IMR-90 (cell line): ENCODE measurements at regions not wholly inside any gene's neighbourhood (a gene's known extent, or its start where the extent isn't known, plus 50 kb on each side); places are given as distances from the start of the nearest gene placed in this dataset.
"Not testable (repeated sequence)": the region's sequence is repeated elsewhere in the genome, so short reads cannot be mapped to it uniquely, and the experiment has no call there.

Experiments
- ATAC-seq: fragments of 200-7000 bp; cut with Tn5 transposase; 2 replicates; pipeline ENCODE4 v1.9.1; 2020; ENCODE audit warnings: low read depth, mild to moderate bottlenecking, moderate library complexity
- BruUV-seq: library from RNA; stranded (reverse); fragments of 400-500 nt; replicated peaks from 2 replicates; lab custom pipeline; 2021; lab: Mats Ljungman, UMichigan
- CTCF ChIA-PET: fragments of 300-600 bp; formaldehyde crosslinking; extraction: SDS; loops from one replicate; lab custom pipeline; 2021; ENCODE audit warnings: antibody characterized with exemption; lab: Yijun Ruan, JAX
- POLR2A ChIA-PET: fragments of 300-600 bp; sonication (Branson Sonifier 250); formaldehyde crosslinking; loops from one replicate; lab custom pipeline; 2022; ENCODE audit warnings: antibody characterized with exemption; ENCODE audit not compliant: unreplicated experiment; lab: Charles Lee
- DNase-seq: peaks from one replicate; pipeline ENCODE4 v3.0.0; 2013
- H2AFZ ChIP-seq: replicated peaks from 2 replicates; pipeline ENCODE3; 2013; ENCODE audit warnings: low read length, mild to moderate bottlenecking; ENCODE audit not compliant: poor library complexity
- H2AK5ac ChIP-seq: 2 replicates; pipeline ENCODE4 v1.6.1; 2013; ENCODE audit warnings: low read depth, low read length, inconsistent platforms
- H2AK9ac ChIP-seq: replicated peaks from 2 replicates; pipeline ENCODE3; 2013; ENCODE audit warnings: mild to moderate bottlenecking, low read depth, low read length, moderate library complexity; ENCODE audit not compliant: poor library complexity
- H2BK120ac ChIP-seq: 2 replicates; pipeline ENCODE4 v1.6.1; 2013; ENCODE audit warnings: low read depth, low read length, inconsistent platforms
- H2BK15ac ChIP-seq: 3 replicates; pipeline ENCODE4 v1.6.1; 2013; ENCODE audit warnings: low read depth, low read length, inconsistent platforms
- H2BK20ac ChIP-seq: 2 replicates; pipeline ENCODE4 v1.6.1; 2013; ENCODE audit warnings: low read depth, mild to moderate bottlenecking, inconsistent platforms, low read length, moderate library complexity
- H2BK5ac ChIP-seq: 2 replicates; pipeline ENCODE4 v1.6.1; 2013; ENCODE audit warnings: mild to moderate bottlenecking, low read depth, low read length, inconsistent platforms; ENCODE audit not compliant: poor library complexity, severe bottlenecking
- H3K14ac ChIP-seq: replicated peaks from 2 replicates; pipeline ENCODE4 v1.6.1; 2013; ENCODE audit warnings: low read depth, low read length, inconsistent platforms
- H3K18ac ChIP-seq: 2 replicates; pipeline ENCODE4 v1.6.1; 2013; ENCODE audit warnings: low read depth, low read length, control low read depth
- H3K23ac ChIP-seq: 2 replicates; pipeline ENCODE4 v1.6.1; 2013; ENCODE audit warnings: low read depth, low read length, inconsistent platforms
- H3K27ac ChIP-seq: 2 replicates; pipeline ENCODE4 v1.5.1; 2013; ENCODE audit warnings: mild to moderate bottlenecking, control low read depth, low read length; ENCODE audit not compliant: insufficient read depth
- H3K27me3 ChIP-seq: 2 replicates; pipeline ENCODE4 v1.6.1; 2013; ENCODE audit warnings: low read length; ENCODE audit not compliant: control insufficient read depth, insufficient read depth
- H3K36me3 ChIP-seq: 2 replicates; pipeline ENCODE4 v1.6.1; 2013; ENCODE audit warnings: low read length, mixed read lengths; ENCODE audit not compliant: control insufficient read depth, insufficient read depth
- H3K4ac ChIP-seq: 2 replicates; pipeline ENCODE4 v1.6.1; 2013; ENCODE audit warnings: low read depth, low read length, inconsistent platforms
- H3K4me1 ChIP-seq: 2 replicates; pipeline ENCODE4 v1.6.1; 2013; ENCODE audit warnings: low read length, mixed read lengths; ENCODE audit not compliant: control insufficient read depth, insufficient read depth
- H3K4me2 ChIP-seq: 2 replicates; pipeline ENCODE4 v1.6.1; 2013; ENCODE audit warnings: low read depth, mild to moderate bottlenecking, control low read depth, low read length, moderate library complexity
- H3K4me3 ChIP-seq: 2 replicates; pipeline ENCODE4 v1.5.1; 2013; ENCODE audit warnings: low read depth, mild to moderate bottlenecking, control low read depth, low read length, moderate library complexity; ENCODE audit not compliant: insufficient read depth
- H3K56ac ChIP-seq: 2 replicates; pipeline ENCODE4 v1.6.1; 2013; ENCODE audit warnings: low read length, inconsistent platforms; ENCODE audit not compliant: insufficient read depth; ENCODE audit errors: extremely low read depth
- H3K79me1 ChIP-seq, 2 experiments: 2 replicates each; pipeline ENCODE4 v1.6.1; 2013; ENCODE audit warnings: low read length in 2 of 2, inconsistent platforms in 1 of 2, low read depth in 1 of 2
- H3K9ac ChIP-seq: 2 replicates; pipeline ENCODE4 v1.6.1; 2013; ENCODE audit warnings: low read depth, low read length, control low read depth
- H3K9me1 ChIP-seq: 2 replicates; pipeline ENCODE4 v1.6.1; 2013; ENCODE audit warnings: low read length, inconsistent platforms; ENCODE audit not compliant: insufficient read depth
- H3K9me3 ChIP-seq: 2 replicates; pipeline ENCODE4 v1.6.1; 2013; ENCODE audit warnings: low read length; ENCODE audit not compliant: control insufficient read depth, insufficient read depth
- H4K20me1 ChIP-seq: 2 replicates; pipeline ENCODE4 v1.6.1; 2013; ENCODE audit warnings: low read length, inconsistent platforms; ENCODE audit not compliant: insufficient read depth
- H4K5ac ChIP-seq: 2 replicates; pipeline ENCODE4 v1.6.1; 2013; ENCODE audit warnings: mild to moderate bottlenecking, low read depth, low read length, control low read depth
- H4K8ac ChIP-seq, 2 experiments: 2 replicates each; pipeline ENCODE4 v1.6.1; 2013; ENCODE audit warnings: low read depth in 2 of 2, low read length in 2 of 2, control low read depth in 1 of 2, inconsistent platforms in 1 of 2
- H4K91ac ChIP-seq: 2 replicates; pipeline ENCODE4 v1.6.1; 2013; ENCODE audit warnings: low read depth, low read length, inconsistent platforms; ENCODE audit not compliant: insufficient read depth
- WGBS, 2 experiments: methylation state at CpG; one replicate each; pipeline versions ENCODE4 v1.1.5 to v1.1.7; 2013; ENCODE audit warnings: missing lambda C conversion rate in 2 of 2; ENCODE audit not compliant: insufficient read length in 1 of 2; ENCODE audit errors: extremely low coverage in 2 of 2; 5-methylcytosine and 5-hydroxymethylcytosine counted together
- dilution Hi-C: fragments of 300-500 bp; cut with HindIII; formaldehyde crosslinking; loops from one replicate; pipeline ENCODE4 v1.14.3; 2018; ENCODE audit warnings: low sequenced_read_pairs; ENCODE audit not compliant: unreplicated experiment
- in situ Hi-C: fragments of 300-500 bp; cut with MboI; formaldehyde crosslinking; loops from 3 replicates; pipeline ENCODE4 v1.14.3; 2019; ENCODE audit warnings: low sequenced_read_pairs, inconsistent platforms, mixed read lengths
- intact Hi-C: fragments of 100-400 bp; cut with micrococcal nuclease; formaldehyde crosslinking; loops from 2 replicates; pipeline ENCODE4 v1.10.0; 2022

- peak overlapping the region; percentile 96 for H3K9ac ChIP-seq
- intact Hi-C loops: loop anchor here (5.0 kb wide), 1 partner anchor 148 kb away; no protein-coding TSS in a partner anchor
- ATAC-seq, CTCF ChIA-PET, POLR2A ChIA-PET, H3K9me1 ChIP-seq, in situ Hi-C loops, H3K36me3 ChIP-seq, H3K27me3 ChIP-seq, H3K9me3 ChIP-seq, H3K4me1 ChIP-seq, H2BK20ac ChIP-seq, H4K20me1 ChIP-seq, dilution Hi-C loops: not testable (repeated sequence)
- H2AK5ac ChIP-seq: peak overlapping the region; percentile 96
- H3K14ac ChIP-seq: peak overlapping the region; percentile 99
- H2AK9ac ChIP-seq: peak overlapping the region; percentile 55
- H3K23ac ChIP-seq: peak overlapping the region; percentile 86
- peak overlapping the region; percentile 85 for H2AFZ ChIP-seq
- H3K79me1 ChIP-seq: peaks cover 0 to 17% of the 10 kb centered on the region in 2 experiments; a peak in 2 of 4 replicates
- peak overlapping the region; percentile 97 for H3K27ac ChIP-seq
- DNase-seq: peak; percentile 54
- H2BK5ac ChIP-seq: peak overlapping the region; percentile 85
- peak overlapping the region; percentile 90 for H4K91ac ChIP-seq
- H3K56ac ChIP-seq: peak overlapping the region; percentile 90
- BruUV-seq: TSS peak; percentile 42
- H4K8ac ChIP-seq: peak overlapping the region; percentile 92 to 96; a peak in 3 of 4 replicates
- H3K18ac ChIP-seq: peak overlapping the region; percentile 84
- no CpG with 5 or more reads among the region's 14 CpGs for WGBS, 2 experiments
- H4K5ac ChIP-seq: peak overlapping the region; percentile 77
- H3K4me3 ChIP-seq: peak overlapping the region; percentile 83
- H3K4ac ChIP-seq: peak overlapping the region; percentile 85
- peak overlapping the region; percentile 99 for H3K4me2 ChIP-seq
- peak overlapping the region; percentile 87 for H2BK120ac ChIP-seq
- H2BK15ac ChIP-seq: peak overlapping the region; percentile 92; the same call in 1 of the 3 replicates
Observed at GRCh38 chr3:125914608-125915436, 54.2 kb upstream of the ROPN1B start.
